ENCODE measurements at regions not wholly inside any gene's neighbourhood (a gene's known extent, or its start where the extent isn't known, plus 50 kb on each side); places are given as distances from the start of the nearest gene placed in this dataset.

GRCh38 chr2:138435701-138436100 is 65.9 kb upstream of the SPOPL start:
- TF ChIP-seq CTCF (IDR thresholded peaks at IDR 0.05; ENCODE audit: low read length) (no peak), EZH2 (IDR thresholded peaks at IDR 0.05; ENCODE audit: borderline replicate concordance, low read length) (no peak)

GRCh38 chr2:138439733-138440132 is 61.8 kb upstream of the SPOPL start:
- Histone ChIP-seq H3K9me3 (ENCODE audit: low read length) (no peaks in the 10 kb centered on the region), H3K4me2 (ENCODE audit: low read length) (no peak overlapping the region), H2AFZ (ENCODE audit: low read length) (no peak overlapping the region), H3K9ac (ENCODE audit: low read length) (no peak overlapping the region), H3K27me3 (ENCODE audit: insufficient read depth, low read length) (no peaks in the 10 kb centered on the region), H3K79me2 (ENCODE audit: insufficient read depth, low read length) (no peaks in the 10 kb centered on the region), H3K4me1 (ENCODE audit: insufficient read depth, low read length, severe bottlenecking) (no peaks in the 10 kb centered on the region), H3K4me3 (ENCODE audit: low read depth, low read length, poor library complexity, severe bottlenecking) (no peak overlapping the region), H3K9me2 (ENCODE audit: low read depth, low read length) (no peaks in the 10 kb centered on the region), H3F3A (ENCODE audit: insufficient read depth, low read length) (no peaks in the 10 kb centered on the region), H4K20me1 (ENCODE audit: insufficient read depth, low read length) (no peaks in the 10 kb centered on the region), H3K36me3 (ENCODE audit: insufficient read depth, low read length) (no peaks in the 10 kb centered on the region), H3K27ac (ENCODE audit: low read depth, low read length, poor library complexity, severe bottlenecking) (no peak overlapping the region)
- TF ChIP-seq CTCF (IDR thresholded peaks at IDR 0.05; ENCODE audit: low read length) (no peak), EZH2 (IDR thresholded peaks at IDR 0.05; ENCODE audit: borderline replicate concordance, low read length) (no peak)

More at GRCh38 chr2:138435701-138436100, 65.9 kb upstream of the SPOPL start:
- Histone ChIP-seq H3K9me3 (ENCODE audit: low read length) (no peaks in the 10 kb centered on the region), H3K9ac (ENCODE audit: low read length) (no peak overlapping the region), H3K9me2 (ENCODE audit: low read depth, low read length) (no peaks in the 10 kb centered on the region), H3K4me1 (ENCODE audit: insufficient read depth, low read length, severe bottlenecking) (no peaks in the 10 kb centered on the region), H3K4me3 (ENCODE audit: low read depth, low read length, poor library complexity, severe bottlenecking) (no peak overlapping the region), H3K27ac (ENCODE audit: low read depth, low read length, poor library complexity, severe bottlenecking) (no peak overlapping the region), H3F3A (ENCODE audit: insufficient read depth, low read length) (no peaks in the 10 kb centered on the region), H2AFZ (ENCODE audit: low read length) (no peak overlapping the region), H4K20me1 (ENCODE audit: insufficient read depth, low read length) (no peaks in the 10 kb centered on the region), H3K4me2 (ENCODE audit: low read length) (no peak overlapping the region), H3K36me3 (ENCODE audit: insufficient read depth, low read length) (no peaks in the 10 kb centered on the region), H3K27me3 (ENCODE audit: insufficient read depth, low read length) (no peaks in the 10 kb centered on the region), H3K79me2 (ENCODE audit: insufficient read depth, low read length) (no peaks in the 10 kb centered on the region)

DNA sequence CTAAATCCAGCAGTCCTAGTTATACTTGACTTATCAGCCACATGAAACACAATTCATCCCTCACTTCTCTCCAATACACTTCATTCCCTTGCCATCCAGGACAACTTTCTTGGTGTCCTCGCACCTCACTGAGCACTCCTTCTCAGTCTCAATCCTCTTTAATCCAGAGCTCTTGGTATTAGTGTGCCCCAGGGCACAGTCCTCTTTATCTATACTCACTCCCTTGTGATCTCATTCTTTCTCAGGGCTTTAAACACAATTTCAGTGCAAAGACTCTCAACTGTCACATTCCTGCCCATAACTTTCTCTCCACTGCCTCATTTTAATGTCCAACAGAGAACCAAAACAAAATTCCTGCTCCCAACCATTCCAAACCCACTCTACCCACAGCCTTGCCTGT is 60.8 kb upstream of the SPOPL start:
- no peaks in the 10 kb centered on the region for H3K27me3 ChIP-seq (ENCODE audit: insufficient read depth, low read length)
- no peaks in the 10 kb centered on the region for H3K79me2 ChIP-seq (ENCODE audit: insufficient read depth, low read length)
- H3K9me2 ChIP-seq (ENCODE audit: low read depth, low read length), result no peaks in the 10 kb centered on the region
- H3K9me3 ChIP-seq (ENCODE audit: low read length), result no peaks in the 10 kb centered on the region
- no peaks in the 10 kb centered on the region for H3F3A ChIP-seq (ENCODE audit: insufficient read depth, low read length)
- no peak overlapping the region for H3K27ac ChIP-seq (ENCODE audit: low read depth, low read length, poor library complexity, severe bottlenecking)
- no peaks in the 10 kb centered on the region for H3K4me1 ChIP-seq (ENCODE audit: insufficient read depth, low read length, severe bottlenecking)
- H3K9ac ChIP-seq (ENCODE audit: low read length), result no peak overlapping the region
- no peak overlapping the region for H3K4me2 ChIP-seq (ENCODE audit: low read length)
- H3K4me3 ChIP-seq (ENCODE audit: low read depth, low read length, poor library complexity, severe bottlenecking), result no peak overlapping the region
- H4K20me1 ChIP-seq (ENCODE audit: insufficient read depth, low read length), result no peaks in the 10 kb centered on the region
- TF ChIP-seq CTCF (IDR thresholded peaks at IDR 0.05; ENCODE audit: low read length) (no peak), EZH2 (IDR thresholded peaks at IDR 0.05; ENCODE audit: borderline replicate concordance, low read length) (no peak)
- H2AFZ ChIP-seq (ENCODE audit: low read length), result no peak overlapping the region
- no peaks in the 10 kb centered on the region for H3K36me3 ChIP-seq (ENCODE audit: insufficient read depth, low read length)
